GM21360 (cell line): ENCODE measurements at regions not wholly inside any gene's neighbourhood (a gene's known extent, or its start where the extent isn't known, plus 50 kb on each side); places are given as distances from the start of the nearest gene placed in this dataset.
A peak's percentile ranks its signal among the peaks of the same experiment; 100 is the strongest.

ENCODE experiments used
- ATAC-seq: cut with Tn5 transposase; IDR thresholded peaks from one replicate; pipeline ENCODE4 v1.9.1; 2021; ENCODE audit warnings: mild to moderate bottlenecking, moderate library complexity; ENCODE audit not compliant: unreplicated experiment

DNA sequence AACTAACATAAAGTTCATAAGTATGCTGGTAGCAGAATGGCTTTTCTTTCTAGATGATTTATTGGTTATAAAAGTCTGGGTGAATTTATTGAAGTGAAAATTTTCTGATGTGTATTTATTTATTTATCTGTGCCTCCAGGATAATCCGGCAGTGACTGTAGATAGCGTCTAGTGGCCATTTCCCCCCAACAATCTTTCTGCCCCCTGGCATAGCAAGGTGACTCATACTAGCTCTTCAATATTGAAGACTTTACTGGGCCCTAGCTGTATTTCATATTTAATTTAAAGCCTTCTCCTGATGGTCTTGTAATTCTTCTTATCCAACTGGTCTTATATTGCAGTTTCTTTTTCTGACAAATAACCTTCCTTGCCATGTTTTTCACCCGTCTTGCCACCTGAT, 154.1 kb upstream of the SGK1 start:
- ATAC-seq, result no peak

DNA sequence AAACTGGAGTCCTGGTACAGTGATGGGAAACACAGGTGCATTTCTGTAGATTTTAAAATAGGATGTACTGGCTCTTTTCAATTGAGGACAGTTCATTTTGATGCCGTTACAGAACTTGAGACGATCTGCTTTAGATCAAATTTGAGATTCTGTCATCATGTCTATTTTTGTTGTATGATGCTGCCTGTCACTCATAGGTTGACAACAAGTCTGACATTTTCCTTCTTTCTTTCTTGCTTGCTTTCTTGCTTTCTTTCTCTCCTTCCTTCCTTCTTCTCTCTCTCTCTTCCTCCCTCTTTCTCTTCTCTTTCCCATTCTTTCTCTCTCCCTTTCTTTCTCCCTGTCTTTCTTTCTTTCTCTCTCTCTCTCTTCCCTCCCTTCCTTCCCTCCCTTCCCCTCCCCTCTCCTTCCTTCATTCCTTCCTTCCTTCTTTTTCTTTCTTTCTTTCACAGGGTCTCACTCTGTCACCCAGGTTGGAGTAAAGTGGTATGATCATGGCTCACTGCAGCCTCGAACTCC, 152.6 kb upstream of the SGK1 start:
- no peak for ATAC-seq

DNA sequence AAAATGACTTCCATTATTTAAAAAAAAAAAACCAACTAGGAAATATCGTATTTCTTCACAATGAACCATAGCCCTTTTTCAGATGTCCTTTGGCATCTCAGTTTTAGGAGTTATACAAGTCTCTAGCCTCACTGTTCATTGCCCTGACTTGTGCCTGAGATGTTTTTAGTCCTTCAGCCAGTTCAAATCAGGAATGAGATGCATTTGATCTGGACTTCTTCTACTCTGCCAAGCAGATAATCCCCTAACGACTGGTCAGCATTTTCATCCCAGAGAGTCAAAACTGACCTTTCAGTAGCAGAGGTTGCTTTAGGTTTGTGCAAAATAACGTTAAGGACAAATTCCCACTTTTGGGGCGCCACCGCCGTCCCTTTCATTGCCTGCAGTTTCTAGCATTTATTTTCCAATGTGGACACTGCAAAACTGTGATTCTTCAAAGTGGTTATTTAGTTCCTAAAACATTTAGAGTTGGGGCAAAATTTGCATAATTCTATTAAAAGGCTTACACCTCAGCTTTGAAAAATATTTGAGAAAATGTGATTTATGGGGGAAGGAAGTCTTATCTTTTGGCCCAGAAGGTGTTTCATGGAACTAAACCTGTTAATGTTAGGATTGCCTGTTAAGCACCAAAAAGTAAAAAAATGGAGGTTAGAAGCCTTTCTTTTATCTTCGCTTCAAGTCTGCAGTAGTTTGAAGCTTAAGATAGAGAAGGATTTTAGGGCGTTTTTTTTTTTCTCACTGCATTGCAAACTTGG, 152.0 kb upstream of the SGK1 start:
- no peak for ATAC-seq

DNA sequence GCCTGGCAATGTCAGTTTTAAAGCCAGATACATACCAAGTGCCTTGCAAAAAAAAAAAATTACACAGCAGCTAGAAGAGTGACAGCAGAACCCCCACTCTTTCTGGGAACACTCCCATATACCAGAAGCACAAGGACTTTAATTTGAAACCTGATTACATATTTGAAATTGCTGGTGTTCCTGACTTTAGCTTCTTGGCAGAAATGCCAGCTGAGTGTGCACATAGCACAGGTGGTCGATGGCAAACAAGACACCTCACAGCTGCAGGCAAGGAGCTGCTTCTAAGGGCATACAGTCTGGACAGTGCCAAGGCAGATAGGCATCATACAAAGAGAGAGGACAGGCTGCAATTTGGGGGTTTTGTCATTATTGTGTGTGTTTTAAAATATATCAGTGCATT, 150.7 kb upstream of the SGK1 start:
- ATAC-seq, result no peak

DNA sequence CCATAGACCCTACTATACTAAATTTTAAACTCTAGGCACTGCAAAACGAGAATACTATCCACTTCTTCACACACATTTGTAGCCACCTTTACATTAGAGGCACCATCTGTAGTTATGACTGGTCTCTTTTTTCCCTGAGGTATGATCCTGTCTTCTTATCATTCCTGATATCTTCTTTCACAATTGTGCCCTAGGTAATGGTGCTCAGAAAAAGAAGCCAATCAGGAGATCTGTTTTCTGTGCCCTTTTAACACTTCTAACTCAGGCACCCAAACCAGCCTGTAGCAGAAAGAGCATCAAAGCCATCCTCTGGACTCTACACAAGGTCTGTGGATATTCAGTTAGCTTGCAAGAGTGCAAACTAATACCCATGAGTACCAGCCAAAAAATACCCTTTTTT, 149.7 kb upstream of the SGK1 start:
- no peak for ATAC-seq

DNA sequence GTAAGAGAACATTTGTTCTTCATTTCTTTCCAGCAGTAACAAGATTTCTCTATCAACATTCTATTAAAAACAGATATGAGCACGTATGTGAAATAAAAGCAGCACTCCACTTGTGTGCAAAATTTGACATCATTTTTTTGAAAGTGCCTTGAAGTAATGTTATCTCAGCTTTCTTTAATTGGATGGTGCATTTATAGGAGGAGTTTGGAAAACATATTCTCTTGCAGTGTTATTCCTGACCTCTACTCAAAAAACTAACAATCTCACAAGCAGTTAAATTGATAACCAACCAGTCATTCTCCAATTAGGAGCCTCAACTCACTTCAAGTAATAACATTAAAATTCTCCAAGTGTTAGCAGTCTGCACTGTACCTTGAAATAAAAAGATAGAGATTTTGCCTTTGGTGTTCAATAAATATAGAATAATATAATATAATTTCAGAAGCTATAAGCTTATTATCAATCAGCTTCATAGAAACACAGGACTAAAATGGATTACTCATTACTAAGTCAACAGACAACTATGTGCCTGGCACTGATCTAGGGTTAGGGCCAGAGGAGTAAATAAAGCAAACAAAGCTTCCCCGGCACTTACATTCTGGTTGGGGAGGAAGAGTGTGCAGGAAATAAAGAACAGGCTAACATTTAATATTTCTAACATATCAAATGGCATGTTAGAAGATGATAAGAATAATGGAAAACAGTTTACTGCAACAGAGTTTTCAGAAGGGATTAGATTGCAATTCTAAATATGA, 149.0 kb upstream of the SGK1 start:
- no peak for ATAC-seq

DNA sequence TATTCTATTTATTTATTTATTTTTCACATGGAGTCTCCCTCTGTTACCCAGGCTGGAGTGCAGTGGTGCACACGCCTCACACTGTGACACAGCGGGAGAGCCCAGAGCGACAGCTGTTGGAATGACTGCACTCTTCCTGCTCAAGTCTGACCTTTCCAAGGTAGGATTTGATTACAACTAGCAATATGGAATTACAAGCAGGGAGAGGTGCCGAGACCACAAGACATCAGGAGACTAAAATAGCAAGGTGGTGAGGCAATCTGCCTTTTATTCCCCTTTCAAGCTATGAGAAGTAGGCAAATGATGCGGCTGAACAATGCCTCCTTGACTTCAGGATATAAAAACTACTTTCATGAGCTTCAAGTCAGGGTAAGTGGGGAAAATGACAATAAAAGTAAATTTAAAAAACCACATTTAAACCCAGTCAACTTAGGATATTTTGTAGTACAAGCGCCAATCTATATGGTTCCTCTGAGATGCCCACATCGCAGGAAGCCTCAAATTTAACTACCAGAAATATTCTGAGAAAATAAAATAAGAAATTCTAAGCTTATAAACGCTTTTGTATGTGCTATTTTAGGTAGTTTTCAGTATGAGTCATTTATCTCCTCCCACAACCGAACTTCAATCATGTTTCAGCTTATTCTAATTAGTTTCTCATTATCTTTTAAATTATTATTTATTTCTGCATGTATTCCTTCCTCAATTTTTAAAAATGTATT, 146.9 kb upstream of the SGK1 start:
- peak; percentile 68 for ATAC-seq

DNA sequence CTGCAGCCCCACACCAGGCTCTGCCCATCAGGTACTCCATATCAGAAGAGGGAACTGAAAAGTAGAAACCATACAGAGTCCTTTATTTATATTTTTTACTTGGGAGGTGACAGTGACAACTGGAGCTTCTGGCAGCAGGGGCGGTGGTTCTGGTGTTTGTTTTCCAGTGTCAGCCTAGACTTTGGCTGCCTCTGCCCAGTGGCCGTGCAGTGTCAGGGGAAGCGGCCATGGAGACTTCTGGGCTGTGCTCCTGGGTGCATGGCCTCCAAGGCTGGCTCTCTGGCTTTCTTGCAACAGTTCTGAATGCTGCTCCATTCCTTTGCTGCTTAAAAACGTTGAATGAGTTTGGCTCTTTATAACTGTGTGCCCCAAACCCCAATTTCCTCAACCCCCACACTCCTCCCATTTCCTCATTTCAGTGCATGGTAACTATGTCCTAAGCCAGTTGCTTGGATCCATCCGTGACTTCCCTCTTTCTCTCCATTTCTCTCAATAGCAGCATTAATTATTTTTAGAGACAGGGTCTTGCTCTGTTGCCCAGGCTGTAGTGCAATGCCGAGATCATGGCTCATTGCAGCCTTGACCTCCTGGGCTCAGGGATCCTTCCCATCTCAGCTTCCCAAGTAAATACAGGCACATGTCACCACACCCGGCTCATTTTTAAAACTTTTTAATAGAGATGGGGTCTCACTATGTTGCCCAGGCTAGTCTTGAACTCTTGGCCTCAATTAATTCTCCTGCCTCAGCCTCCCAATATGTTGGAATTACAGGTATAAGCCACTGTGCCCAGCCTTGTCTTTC, 141.1 kb upstream of the SGK1 start:
- ATAC-seq, result no peak

DNA sequence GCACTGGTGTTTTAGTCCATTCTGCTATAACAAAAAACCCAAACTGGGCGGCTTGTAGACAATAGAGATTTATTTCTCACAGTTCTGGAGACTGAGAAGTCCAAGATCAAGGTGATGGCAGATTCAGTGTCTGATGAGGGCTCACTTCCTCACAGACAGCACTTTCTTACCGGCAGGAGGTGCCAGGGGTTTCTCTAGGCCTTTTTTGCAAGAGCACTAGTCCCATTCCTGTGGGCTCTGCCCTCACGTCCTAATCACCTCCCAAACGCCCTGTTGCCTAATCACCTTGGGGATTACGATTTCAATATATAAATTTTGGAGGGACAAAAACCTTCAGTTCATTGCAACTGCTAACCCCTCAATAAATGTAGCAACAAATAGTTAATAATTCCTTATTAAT, 140.0 kb upstream of the SGK1 start:
- ATAC-seq, result no peak

DNA sequence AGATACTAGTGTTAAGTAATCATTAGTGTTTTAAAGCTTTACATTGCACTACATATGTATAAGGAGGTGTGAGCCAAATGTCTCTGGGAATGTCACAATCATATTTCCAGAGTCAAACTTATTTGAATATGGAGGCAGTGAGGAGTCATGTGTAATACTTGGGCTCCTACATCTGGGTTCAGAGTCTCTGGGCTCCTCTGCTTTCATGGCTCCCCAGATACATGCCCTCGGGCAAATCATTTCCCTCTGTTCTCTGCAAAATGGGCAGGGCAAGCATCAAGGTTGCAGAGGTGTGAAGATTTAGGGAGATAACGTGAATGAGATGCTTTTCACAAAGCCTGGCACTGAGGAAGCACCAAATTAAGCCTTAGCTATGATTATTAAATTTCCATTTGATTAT, 138.3 kb upstream of the SGK1 start:
- no peak for ATAC-seq

DNA sequence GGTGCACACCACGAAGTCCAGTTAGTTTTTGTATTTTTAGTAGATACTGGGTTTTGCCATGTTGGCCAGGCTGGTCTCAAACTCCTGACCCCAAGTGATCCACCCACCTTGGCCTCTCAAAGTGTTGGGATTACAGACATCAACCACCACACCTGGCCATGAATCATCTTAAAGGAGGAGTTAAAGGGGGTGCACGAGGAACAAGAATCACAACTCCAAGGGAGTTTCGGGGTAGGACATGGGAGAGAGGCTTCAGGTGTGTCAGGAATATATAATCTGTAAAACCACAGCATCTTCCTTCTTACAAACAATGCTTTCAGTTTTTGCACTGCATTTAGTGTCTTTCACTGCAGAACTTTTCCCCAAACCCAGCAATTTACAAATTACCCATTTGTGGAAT, 137.4 kb upstream of the SGK1 start:
- ATAC-seq, result no peak

DNA sequence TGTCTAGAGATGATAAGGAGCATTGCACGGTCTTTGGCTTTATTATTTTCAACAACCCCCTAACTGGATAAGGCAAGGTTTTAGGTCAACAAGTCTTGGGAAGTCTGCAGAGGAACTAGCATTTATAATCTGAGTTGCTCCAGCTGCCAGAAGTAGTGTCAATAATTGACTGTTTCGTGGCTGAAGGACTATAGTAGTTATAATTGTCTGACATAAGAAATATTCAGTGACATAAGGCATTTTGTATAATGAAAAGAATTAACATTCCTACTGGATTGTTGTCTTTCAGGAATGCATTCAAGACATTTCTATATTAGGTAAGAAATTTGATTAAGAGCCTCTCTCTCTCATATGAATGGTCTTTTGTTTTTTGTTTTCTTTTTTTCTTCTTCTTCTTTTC, 136.9 kb upstream of the SGK1 start:
- no peak for ATAC-seq

DNA sequence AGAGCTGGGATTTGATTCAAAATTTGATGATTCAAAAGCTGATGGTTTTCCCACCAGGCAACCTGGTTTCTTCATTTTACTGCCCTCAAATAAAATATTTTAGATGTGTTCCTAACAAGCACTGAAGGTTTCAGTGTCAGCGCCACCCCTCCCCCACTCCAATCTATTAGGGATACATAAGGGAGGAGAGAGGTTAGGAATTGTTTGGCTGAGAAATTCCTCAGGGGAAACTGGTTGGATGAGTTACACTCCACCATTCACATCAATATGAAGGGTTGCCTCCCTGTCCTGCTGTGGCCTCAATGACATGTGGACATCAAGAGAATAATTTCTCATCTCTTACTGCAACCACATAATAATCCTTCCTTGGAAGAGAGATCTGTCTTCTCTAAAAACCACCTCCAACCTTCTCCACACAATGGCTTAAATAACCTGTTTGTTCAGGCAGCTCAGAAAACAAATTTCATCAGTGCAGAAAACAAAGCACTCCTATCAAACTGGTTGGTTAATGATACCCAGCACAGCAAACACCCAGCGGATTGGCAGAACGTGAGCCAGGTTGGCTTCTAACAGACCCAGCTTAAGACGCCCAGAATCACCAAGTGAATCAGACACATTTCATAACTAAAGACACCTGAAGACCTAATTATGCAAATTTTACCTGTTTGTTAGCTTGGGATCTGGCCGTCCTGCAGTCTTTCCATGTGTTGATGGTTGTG, 136.0 kb upstream of the SGK1 start:
- no peak for ATAC-seq

DNA sequence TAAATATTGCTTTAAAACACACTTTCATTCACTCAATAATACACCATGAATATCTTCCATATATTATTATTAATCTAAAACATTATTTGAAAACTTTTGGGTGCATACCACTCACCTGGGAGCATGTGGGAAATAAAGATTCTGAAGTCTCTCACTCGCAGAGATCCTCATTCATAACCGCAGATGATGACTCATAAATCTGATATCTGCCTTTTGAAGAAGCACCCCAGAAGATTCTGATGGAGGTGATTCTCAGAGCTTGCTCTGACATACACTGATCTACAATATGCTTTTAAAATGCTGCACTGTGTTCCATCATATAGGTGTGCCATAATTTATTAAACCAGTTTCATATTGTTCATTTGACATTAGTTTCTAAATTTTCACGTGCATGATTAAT, 135.0 kb upstream of the SGK1 start:
- ATAC-seq, result no peak

DNA sequence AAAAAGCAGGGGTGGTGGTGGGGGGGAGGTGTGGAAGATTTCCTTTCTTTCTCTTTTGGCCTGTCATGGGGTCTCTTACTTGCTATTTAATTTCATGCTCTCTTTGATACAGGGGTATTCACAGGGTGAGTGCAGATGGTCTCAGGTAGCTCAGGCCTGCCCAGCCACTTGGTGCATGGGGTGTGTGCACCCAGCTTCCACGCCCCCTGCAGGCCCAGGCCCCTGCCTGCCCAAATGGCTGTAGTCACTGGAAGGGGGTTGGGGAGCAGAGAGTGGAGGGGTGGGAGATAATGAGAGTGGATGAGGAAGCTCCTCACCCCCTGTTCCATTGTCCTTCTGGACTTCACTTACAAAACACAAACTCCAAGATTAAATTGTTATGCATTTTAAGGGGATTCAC, 133.6 kb upstream of the SGK1 start:
- no peak for ATAC-seq

DNA sequence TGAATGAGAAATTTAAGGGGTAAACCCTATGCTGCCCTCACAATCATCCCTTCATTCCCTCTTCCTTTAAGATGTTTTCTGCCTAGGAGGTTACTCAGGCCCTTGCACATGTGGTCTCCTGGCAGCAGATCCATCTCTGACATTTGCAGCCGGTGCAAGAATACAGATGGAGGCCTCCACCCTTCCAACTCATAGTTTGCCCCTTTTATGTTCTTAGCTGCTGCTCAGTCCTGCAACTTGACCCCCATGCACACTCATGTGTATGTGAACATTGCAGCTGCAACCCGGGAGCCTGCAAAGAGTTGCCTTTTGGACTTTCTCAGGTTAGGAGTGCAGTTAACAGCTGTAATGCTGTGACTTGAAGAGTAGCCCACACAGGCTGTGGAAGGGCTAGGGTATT, 131.9 kb upstream of the SGK1 start:
- no peak for ATAC-seq

DNA sequence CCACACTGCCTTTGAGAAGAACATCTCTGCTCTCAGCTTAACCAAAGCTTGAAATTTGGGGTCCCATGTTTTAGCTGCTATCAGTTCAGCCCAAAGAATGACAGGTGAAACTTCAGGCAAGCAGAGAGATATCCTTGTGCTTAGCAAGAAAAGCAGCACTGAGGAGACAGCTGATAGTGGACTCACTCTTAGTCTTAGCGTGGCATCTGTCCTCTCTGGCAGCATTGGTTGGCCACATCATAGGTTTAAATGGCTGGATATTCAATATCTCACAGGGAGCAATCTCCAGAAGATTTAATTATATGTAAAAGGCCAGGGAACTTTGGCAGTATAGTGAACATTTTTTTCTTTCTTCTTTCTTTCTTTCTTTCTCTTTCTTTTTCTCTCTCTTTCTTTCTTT, 131.1 kb upstream of the SGK1 start:
- no peak for ATAC-seq

DNA sequence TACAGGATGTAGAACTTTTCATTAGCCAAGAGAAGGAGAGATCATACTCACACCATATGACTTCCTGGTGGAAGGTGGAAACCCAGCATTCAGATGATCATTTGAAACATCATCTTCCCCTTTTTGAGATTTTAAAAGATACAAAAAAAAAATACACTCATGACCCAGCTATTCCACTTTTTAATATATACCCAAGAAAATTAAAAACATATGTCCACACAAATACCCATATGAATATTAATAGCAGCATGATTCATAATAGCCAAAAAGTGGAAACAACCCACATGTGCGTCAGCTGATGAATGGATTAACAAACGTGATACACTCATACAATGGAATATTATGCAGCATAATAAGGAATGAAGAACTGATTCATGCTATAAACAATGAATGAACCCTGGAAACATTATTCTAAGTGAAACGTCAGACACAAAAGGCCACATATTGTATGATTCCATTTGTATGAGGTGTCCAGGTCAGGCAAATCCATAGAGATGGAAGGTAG, 130.0 kb upstream of the SGK1 start:
- no peak for ATAC-seq

DNA sequence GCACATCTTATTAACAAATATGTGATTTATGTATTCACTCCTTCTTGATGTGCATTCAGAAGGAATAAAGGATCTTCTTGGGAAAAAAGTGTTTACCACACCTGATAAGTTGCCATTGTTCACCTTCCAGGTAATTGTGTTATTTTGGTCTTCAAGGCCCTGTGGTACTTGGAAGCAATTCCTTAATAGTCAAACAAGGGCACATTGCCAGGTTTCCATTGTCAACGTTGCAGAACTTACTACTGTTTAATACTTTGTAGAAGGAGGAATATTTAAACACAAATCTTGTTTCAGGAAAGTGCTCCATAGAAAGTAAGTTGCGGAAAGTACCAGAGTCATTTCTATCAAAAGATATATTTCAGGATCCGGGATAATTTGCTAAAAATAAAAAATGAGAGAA, 129.5 kb upstream of the SGK1 start:
- ATAC-seq, result no peak

DNA sequence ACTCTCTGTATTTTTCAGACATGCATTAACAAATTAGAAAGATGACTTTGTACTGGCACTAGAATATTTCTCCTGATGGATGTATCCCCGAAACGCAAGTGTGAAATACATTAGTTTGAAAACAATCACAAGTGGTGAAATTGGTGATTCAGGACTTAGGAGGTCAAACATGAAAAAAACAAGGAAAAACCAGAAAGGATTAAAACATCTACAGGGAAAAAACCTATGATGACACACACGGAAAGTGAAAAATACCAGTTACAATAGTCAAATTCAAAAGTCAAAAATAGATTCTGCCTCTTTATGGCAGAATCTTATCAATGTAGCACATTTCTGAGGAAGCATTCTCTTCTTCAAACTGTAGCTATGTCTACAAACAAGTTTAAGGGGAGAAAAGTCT, 129.0 kb upstream of the SGK1 start:
- no peak for ATAC-seq
